ENCODE measurements at regions not wholly inside any gene's neighbourhood (a gene's known extent, or its start where the extent isn't known, plus 50 kb on each side); places are given as distances from the start of the nearest gene placed in this dataset.

DNA sequence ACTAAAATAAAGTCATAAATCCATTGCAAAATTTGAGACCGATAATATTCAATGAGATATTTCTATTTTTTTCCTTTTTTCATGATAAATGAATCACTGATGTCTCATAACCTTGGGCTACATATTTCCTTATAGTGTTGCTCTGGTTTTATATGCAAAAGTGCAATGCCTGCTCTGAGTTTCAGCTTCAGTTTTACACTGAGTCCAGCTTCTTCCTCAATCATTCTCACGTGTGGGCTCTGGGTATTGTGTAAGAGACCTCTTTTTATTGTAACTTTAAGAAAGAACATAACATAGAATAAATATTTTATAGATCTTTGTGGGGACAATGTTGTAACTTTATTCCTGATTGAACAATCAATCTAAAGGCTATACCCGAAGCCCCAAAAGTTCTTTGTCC, 280.2 kb upstream of the EDNRB start:
- no peak overlapping the region for H3K27ac Mint-ChIP-seq
- DNase-seq (no peak), ATAC-seq (no peak)
- CTCF ChIA-PET = no interaction called here
- no peaks in the 10 kb centered on the region for H3K4me1 Mint-ChIP-seq
- H3K9me3 Mint-ChIP-seq (ENCODE audit: low read depth) = no peaks in the 10 kb centered on the region
- H3K4me3 Mint-ChIP-seq = no peak overlapping the region
- H3K36me3 Mint-ChIP-seq = no peaks in the 10 kb centered on the region
- H3K27me3 Mint-ChIP-seq = peaks cover 2% of the 10 kb centered on the region

DNA sequence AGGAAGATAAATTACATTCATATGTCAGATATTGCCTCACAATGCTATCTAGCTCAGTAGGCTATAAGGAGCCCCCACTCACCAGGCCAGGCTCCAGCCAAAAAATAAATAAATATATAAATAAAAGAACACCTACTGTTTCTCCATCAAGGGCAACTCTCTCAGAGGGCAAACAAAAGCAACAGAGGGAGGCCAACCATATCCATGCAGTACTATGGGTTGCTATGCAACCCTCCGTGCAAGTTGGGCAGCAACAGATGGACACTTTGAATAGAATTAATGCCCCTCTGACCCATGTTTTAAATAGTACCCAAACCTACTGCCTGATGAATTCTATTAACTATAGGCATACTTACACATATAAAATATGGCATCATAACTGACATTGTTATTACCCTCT, 279.8 kb upstream of the EDNRB start:
- Mint-ChIP-seq H3K4me1 (no peaks in the 10 kb centered on the region), H3K36me3 (no peaks in the 10 kb centered on the region), H3K27ac (no peak overlapping the region), H3K27me3 (peaks cover 3% of the 10 kb centered on the region), H3K9me3 (ENCODE audit: low read depth) (no peaks in the 10 kb centered on the region), H3K4me3 (no peak overlapping the region)
- no peak for ATAC-seq
- CTCF ChIA-PET = no interaction called here
- DNase-seq = no peak

DNA sequence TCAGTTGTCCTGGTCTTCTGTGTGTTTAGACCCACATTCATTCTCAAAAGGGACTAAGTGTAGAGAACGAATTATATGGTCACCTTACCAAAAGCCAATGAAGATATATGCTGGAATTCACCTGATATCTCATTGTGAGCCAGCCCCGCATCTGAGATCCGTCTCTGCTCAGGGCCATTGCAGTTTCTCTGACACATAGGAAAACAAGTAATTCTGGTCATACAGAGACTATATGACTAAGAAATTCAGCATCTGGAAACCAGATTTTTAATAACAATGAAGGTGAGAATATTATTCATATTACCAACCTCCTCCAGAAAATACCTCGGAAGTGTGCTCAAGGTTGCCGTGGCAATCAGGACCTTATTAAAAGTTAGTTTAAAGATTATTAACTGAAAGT, 278.6 kb upstream of the EDNRB start:
- H3K27ac Mint-ChIP-seq = no peak overlapping the region
- DNase-seq (no peak), ATAC-seq (no peak)
- H3K4me1 Mint-ChIP-seq = no peaks in the 10 kb centered on the region
- H3K4me3 Mint-ChIP-seq = no peak overlapping the region
- CTCF ChIA-PET = no interaction called here
- H3K27me3 Mint-ChIP-seq = peaks cover 3% of the 10 kb centered on the region
- no peaks in the 10 kb centered on the region for H3K9me3 Mint-ChIP-seq (ENCODE audit: low read depth)
- H3K36me3 Mint-ChIP-seq = no peaks in the 10 kb centered on the region

DNA sequence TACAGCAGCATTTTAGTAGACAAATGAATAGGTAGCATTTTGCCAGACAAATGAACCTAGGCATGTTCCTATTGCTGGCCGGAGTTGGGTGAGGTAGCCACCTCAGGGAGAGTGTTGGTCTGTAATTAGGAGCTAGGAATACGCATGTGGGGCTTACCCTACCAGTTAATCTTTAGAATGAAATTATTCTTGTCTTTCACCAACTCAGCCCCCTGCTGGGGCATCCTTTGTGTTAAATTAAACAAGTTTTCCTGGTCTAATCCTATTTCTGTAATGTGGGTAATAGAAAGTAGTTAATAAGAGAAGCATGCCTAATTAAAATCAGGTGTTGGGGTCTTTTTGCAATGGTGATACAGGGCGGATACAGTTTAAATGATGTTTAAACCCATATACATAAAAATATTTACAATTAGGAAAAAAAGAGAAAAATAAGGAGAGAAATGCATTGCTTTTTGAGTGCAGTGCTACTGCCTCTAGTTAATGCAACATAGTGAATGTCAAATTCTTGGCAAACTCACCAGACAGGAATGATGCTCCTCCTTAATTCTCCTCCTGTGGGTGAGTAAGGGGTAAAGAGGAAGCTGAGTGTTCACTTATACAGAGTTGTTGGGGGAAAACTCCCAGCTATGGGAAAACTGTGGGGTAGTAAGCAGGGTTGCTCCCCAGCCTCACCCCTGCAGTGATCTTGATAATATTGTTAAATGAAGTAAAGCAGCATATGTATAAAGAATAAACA, 276.4 kb upstream of the EDNRB start:
- ATAC-seq = no peak
- H3K27ac Mint-ChIP-seq = no peak overlapping the region
- H3K4me3 Mint-ChIP-seq = no peak overlapping the region
- no peaks in the 10 kb centered on the region for H3K36me3 Mint-ChIP-seq
- no peaks in the 10 kb centered on the region for H3K9me3 Mint-ChIP-seq (ENCODE audit: low read depth)
- DNase-seq = no peak
- CTCF ChIA-PET = no interaction called here
- no peaks in the 10 kb centered on the region for H3K4me1 Mint-ChIP-seq
- peaks cover 3% of the 10 kb centered on the region for H3K27me3 Mint-ChIP-seq

DNA sequence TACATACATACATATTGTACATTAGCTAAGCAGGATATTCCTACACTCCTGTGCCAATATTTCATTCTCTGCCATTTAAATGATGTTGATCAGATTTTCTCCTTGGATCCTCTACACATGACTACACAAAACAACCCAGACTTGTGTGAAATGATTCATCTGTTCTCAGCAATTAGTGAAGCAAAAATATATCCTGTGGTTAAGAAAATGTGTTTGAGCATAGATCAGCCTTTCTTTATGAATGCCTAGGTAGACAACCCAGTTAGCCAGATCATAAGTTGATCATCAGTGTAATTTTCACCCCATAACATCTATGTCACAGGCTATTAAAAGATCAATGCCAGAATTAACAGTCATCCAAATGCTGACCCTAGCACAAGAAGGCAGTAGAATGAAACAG, 275.2 kb upstream of the EDNRB start:
- CTCF ChIA-PET = no interaction called here
- H3K27me3 Mint-ChIP-seq = peaks cover 3% of the 10 kb centered on the region
- no peaks in the 10 kb centered on the region for H3K4me1 Mint-ChIP-seq
- ATAC-seq (no peak), DNase-seq (no peak)
- H3K27ac Mint-ChIP-seq = no peak overlapping the region
- H3K4me3 Mint-ChIP-seq = no peak overlapping the region
- H3K9me3 Mint-ChIP-seq (ENCODE audit: low read depth) = no peaks in the 10 kb centered on the region
- no peaks in the 10 kb centered on the region for H3K36me3 Mint-ChIP-seq

DNA sequence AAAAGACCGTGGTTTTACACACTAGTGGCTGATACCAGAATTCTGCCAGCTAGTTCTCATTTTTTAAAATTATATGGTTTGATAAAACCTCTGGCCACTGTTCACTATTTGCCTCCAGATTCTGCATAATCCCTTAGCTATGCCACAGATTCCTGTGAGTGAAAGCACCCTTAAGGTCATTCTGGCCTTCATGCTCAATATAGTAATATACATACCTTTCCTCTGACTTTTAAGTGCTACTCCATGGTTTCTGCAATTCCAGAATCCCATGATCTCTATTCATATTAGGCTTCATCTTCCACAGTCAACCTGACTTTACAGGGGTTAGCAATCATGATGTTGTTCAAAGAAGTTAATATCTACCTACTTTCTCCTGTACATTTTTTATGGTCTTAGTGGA, 274.1 kb upstream of the EDNRB start:
- DNase-seq (no peak), ATAC-seq (no peak)
- Mint-ChIP-seq H3K36me3 (no peaks in the 10 kb centered on the region), H3K9me3 (ENCODE audit: low read depth) (no peaks in the 10 kb centered on the region), H3K27ac (no peak overlapping the region), H3K27me3 (peaks cover 3% of the 10 kb centered on the region), H3K4me3 (no peak overlapping the region), H3K4me1 (no peaks in the 10 kb centered on the region)
- CTCF ChIA-PET = no interaction called here

DNA sequence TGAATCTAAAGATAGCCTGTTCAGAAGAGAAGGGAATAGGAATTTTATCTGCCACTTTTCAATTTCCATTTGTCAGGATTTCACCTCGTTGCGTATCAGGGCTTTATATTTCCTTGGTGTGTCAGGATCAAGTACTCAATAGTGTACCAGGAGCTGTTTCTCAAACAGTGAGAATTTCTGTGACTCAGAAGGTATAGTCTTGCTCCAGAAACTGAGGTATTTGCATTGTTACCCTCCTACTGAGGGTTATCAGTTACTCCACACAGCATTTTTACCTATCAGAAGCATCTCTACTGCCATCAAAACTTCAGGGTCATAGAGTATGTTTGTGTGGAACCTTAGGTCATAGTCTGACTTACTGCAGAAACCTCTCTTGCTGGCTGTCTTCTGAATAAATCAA, 271.7 kb upstream of the EDNRB start:
- Mint-ChIP-seq H3K9me3 (ENCODE audit: low read depth) (no peaks in the 10 kb centered on the region), H3K4me3 (no peak overlapping the region), H3K4me1 (no peaks in the 10 kb centered on the region), H3K27ac (no peak overlapping the region), H3K36me3 (no peaks in the 10 kb centered on the region), H3K27me3 (peaks cover 3% of the 10 kb centered on the region)
- no peak for DNase-seq
- ATAC-seq = no peak
- CTCF ChIA-PET = no interaction called here

DNA sequence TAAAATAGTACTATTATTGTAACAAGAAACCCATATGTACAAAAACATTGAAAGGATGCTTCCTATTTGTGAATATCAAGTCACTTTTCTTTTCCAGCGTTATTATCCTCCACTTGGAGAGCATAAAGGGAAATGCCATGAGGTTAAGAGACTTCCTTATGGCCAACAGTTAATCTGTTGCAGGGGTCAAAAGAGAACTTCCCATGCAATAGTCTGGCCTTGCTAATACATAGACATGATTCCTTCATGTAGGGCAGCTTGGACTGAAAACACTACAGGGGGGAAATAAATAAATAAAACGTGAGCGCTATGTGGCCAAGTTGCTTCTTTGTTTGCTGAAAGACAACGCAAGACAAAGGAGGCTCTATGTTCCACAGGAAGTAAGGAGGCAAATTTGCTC, 269.1 kb upstream of the EDNRB start:
- ATAC-seq (no peak), DNase-seq (no peak)
- Mint-ChIP-seq H3K27me3 (no peaks in the 10 kb centered on the region), H3K4me3 (no peak overlapping the region), H3K9me3 (ENCODE audit: low read depth) (no peaks in the 10 kb centered on the region), H3K27ac (no peak overlapping the region), H3K4me1 (no peaks in the 10 kb centered on the region), H3K36me3 (no peaks in the 10 kb centered on the region)
- CTCF ChIA-PET = no interaction called here

DNA sequence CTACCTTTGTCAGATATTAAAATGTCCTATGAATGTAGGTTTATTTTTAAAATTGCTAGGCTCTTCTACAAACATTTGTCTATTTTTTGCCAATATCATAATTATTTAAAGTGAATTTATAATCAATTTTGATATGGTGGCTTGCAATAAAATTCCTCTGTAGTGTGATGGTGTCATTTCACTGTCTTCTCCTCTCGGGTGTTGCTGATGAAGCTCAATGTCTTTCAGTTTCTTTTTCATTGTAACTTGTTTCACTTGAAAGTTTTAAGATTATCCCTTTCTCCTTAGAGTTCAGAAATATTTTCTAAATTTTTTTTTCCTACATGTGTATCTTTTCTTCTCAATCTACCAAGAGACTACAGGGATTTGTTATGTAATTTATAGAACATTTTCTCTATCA, 267.1 kb upstream of the EDNRB start:
- no peak overlapping the region for H3K4me3 Mint-ChIP-seq
- no peak for ATAC-seq
- H3K36me3 Mint-ChIP-seq = no peaks in the 10 kb centered on the region
- no peak overlapping the region for H3K27ac Mint-ChIP-seq
- H3K4me1 Mint-ChIP-seq = no peaks in the 10 kb centered on the region
- CTCF ChIA-PET = no interaction called here
- H3K27me3 Mint-ChIP-seq = no peaks in the 10 kb centered on the region
- DNase-seq = no peak
- H3K9me3 Mint-ChIP-seq (ENCODE audit: low read depth) = no peaks in the 10 kb centered on the region

DNA sequence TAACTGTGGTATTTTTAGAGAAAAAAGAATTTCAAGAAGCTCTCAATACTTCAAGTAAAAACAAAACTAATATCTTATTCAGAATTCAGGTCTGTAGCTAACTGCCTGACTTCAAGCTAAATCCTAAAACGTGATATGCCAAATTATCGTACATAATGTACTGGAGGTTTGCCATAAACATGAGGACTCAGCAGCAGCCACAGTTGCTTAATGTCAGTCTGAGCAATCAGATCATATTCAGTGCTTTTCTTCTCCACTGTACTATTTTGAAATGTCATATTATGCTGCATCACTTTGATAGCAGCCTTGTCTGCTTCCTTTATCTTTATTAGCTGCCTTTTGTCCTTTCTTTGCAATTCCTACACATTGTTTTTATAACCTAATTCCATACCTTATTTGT, 265.1 kb upstream of the EDNRB start:
- DNase-seq (no peak), ATAC-seq (no peak)
- Mint-ChIP-seq H3K27ac (no peak overlapping the region), H3K4me3 (no peak overlapping the region), H3K4me1 (no peaks in the 10 kb centered on the region), H3K36me3 (no peaks in the 10 kb centered on the region), H3K9me3 (ENCODE audit: low read depth) (no peaks in the 10 kb centered on the region), H3K27me3 (no peaks in the 10 kb centered on the region)
- CTCF ChIA-PET = no interaction called here

DNA sequence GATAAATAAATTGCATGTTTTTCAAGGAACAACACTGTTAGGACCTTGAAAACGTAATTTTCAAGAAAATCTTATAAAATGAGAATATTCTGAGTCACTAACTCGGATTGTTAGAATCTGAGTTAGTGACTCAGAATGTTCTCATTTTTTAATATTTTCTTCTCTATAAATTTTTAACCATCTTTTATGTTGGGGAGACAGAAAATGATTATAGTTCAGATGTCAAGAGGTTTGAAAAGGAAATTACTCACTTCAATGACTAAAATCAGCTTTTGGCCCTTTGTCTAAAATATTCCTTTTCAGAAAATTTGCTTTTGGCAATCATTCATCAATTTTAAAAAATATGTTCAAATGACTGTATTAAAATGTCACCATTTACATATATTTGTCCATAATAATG, 264.2 kb upstream of the EDNRB start:
- CTCF ChIA-PET = no interaction called here
- DNase-seq = no peak
- H3K4me1 Mint-ChIP-seq = no peaks in the 10 kb centered on the region
- no peak overlapping the region for H3K27ac Mint-ChIP-seq
- no peaks in the 10 kb centered on the region for H3K9me3 Mint-ChIP-seq (ENCODE audit: low read depth)
- no peaks in the 10 kb centered on the region for H3K27me3 Mint-ChIP-seq
- H3K4me3 Mint-ChIP-seq = no peak overlapping the region
- no peaks in the 10 kb centered on the region for H3K36me3 Mint-ChIP-seq
- ATAC-seq = no peak

DNA sequence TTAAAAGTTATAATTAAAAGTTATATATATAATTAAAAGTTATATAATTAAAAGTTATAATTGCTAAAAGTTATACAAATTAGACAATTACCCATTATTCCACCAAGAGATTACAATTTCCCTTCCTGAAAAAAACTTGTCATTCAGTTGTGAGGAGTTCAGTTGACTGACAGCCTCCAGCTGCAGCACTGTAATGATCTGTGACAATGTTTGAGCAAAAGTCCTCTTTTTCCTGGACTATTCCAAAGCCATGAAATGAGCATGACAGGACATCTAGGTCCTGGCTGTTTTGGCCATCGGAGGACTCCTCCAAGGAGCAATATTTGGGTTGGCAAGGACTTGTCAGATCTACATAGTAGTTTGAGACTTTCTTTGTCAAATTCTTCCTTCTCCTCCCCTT, 258.7 kb upstream of the EDNRB start:
- H3K4me1 Mint-ChIP-seq = no peaks in the 10 kb centered on the region
- H3K27me3 Mint-ChIP-seq = no peaks in the 10 kb centered on the region
- no peak overlapping the region for H3K4me3 Mint-ChIP-seq
- no peaks in the 10 kb centered on the region for H3K9me3 Mint-ChIP-seq (ENCODE audit: low read depth)
- no peak overlapping the region for H3K27ac Mint-ChIP-seq
- ATAC-seq (no peak), DNase-seq (no peak)
- no peaks in the 10 kb centered on the region for H3K36me3 Mint-ChIP-seq
- CTCF ChIA-PET = no interaction called here

DNA sequence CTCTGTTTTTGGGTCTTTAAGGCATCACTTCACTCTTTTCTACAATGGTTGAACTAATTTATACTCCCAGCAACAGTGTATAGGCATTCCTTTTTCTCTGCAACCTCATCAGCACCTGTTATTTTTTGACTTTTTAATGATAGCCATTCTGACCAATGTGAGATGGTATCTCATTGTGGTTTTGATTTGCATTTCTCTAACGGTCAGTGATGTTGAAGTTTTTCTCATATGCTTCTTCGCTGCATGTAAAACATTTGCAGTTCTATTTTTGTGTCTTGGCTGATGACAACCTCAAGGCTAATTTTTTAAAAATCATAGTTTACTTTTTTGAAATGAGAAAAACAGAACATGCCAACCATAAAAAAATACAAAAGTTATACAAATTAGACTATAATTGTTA, 258.2 kb upstream of the EDNRB start:
- Mint-ChIP-seq H3K4me3 (no peak overlapping the region), H3K27me3 (no peaks in the 10 kb centered on the region), H3K27ac (no peak overlapping the region), H3K4me1 (no peaks in the 10 kb centered on the region), H3K36me3 (no peaks in the 10 kb centered on the region), H3K9me3 (ENCODE audit: low read depth) (no peaks in the 10 kb centered on the region)
- DNase-seq (no peak), ATAC-seq (no peak)
- CTCF ChIA-PET = no interaction called here

DNA sequence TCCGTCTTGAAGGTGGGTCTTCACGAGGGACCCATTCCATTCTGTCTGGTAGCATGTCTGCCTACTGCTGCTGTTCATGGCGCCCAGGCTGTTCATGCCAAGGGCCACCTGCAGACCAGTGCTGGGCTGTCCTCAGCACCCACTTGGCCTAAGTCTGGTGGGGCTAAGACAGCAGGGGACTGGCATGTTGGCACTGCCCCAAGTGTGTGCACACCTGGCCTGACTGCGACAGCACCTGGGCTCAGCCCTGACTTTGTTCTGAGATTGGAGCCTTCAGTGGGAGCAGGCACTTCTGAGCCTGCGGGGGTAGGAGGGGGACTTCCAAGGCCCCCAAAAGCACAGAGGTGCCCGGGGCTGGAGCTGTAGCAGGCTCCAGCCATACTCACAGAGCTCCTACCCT, 250.8 kb upstream of the EDNRB start:
- Mint-ChIP-seq H3K27me3 (no peaks in the 10 kb centered on the region), H3K9me3 (ENCODE audit: low read depth) (no peaks in the 10 kb centered on the region), H3K36me3 (no peaks in the 10 kb centered on the region), H3K27ac (no peak overlapping the region), H3K4me1 (no peaks in the 10 kb centered on the region), H3K4me3 (no peak overlapping the region)
- ATAC-seq (no peak), DNase-seq (no peak)
- CTCF ChIA-PET = no interaction called here

DNA sequence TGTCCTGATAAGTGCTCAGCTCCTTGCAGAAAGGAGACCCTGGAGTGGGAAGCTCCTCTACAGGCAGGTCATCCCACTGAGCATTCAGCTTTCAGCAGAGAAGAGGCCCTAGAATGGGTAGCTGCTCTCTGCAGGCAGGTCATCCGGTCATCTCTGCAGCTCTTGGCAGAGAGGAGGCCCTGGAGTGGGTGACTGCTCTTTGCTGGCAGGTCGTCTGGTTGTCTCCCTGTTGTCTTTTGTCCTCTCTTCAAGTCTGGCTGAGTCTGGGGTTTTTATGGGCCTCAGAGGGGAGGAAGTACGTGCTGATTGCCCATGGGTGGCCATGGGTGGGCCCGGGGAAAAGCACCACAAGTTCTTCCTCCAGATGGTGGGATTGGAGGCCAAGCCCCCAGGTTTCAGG, 250.3 kb upstream of the EDNRB start:
- Mint-ChIP-seq H3K4me3 (no peak overlapping the region), H3K4me1 (no peaks in the 10 kb centered on the region), H3K36me3 (no peaks in the 10 kb centered on the region), H3K27ac (no peak overlapping the region), H3K27me3 (no peaks in the 10 kb centered on the region), H3K9me3 (ENCODE audit: low read depth) (no peaks in the 10 kb centered on the region)
- DNase-seq (no peak), ATAC-seq (no peak)
- CTCF ChIA-PET = no interaction called here
